ENCODE measurements at regions not wholly inside any gene's neighbourhood (a gene's known extent, or its start where the extent isn't known, plus 50 kb on each side); places are given as distances from the start of the nearest gene placed in this dataset.

DNA sequence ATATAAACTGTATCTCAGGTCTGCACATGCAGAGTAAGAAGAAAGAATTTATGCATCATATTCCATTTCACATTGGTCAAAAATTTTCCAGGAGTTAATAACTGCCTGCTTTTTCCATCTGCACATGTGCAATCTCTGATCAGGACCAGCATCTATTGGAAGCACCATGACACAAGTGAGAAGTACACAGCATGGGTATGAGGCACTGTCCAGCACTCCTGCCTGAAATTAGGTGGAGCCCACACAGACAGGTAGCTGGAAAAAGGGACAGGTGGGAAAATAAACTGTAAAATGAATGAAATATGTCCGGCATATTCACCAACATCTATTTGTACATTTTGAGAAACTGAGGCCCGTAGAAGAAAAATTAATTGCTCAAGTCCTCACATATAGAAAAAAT lies 609.2 kb upstream of the NXPH2 start:
- DNase-seq: no peak

- no peak for DNase-seq
Measured at GRCh38 chr2:139386401-139386800, 606.2 kb upstream of the NXPH2 start.

DNA sequence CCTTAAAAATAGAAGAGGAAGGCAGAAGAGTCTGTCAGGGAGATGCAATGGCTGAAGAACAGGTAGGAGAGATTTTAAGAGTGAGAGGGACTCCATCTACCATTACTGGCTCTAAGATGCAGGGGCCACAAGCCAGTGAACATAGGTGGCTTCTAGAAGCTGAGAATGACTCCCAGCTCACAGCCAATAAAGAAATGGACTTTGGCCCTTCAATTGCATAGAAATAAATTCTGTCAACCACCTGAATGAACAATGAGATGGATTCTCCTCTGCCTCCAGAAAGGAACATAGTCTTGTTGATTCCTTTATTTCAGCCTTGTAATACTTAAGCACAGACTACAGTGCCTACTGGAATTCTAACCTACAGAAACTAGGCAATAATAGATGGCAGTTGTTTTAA lies 603.3 kb upstream of the NXPH2 start:
- DNase-seq: no peak

- no peak for DNase-seq
Measured at GRCh38 chr2:139380051-139380450, 599.9 kb upstream of the NXPH2 start.

- no peak for DNase-seq
Measured at GRCh38 chr2:139378373-139378772, 598.2 kb upstream of the NXPH2 start.

- DNase-seq: no peak
Measured at GRCh38 chr2:139374296-139374850, 594.2 kb upstream of the NXPH2 start.

DNA sequence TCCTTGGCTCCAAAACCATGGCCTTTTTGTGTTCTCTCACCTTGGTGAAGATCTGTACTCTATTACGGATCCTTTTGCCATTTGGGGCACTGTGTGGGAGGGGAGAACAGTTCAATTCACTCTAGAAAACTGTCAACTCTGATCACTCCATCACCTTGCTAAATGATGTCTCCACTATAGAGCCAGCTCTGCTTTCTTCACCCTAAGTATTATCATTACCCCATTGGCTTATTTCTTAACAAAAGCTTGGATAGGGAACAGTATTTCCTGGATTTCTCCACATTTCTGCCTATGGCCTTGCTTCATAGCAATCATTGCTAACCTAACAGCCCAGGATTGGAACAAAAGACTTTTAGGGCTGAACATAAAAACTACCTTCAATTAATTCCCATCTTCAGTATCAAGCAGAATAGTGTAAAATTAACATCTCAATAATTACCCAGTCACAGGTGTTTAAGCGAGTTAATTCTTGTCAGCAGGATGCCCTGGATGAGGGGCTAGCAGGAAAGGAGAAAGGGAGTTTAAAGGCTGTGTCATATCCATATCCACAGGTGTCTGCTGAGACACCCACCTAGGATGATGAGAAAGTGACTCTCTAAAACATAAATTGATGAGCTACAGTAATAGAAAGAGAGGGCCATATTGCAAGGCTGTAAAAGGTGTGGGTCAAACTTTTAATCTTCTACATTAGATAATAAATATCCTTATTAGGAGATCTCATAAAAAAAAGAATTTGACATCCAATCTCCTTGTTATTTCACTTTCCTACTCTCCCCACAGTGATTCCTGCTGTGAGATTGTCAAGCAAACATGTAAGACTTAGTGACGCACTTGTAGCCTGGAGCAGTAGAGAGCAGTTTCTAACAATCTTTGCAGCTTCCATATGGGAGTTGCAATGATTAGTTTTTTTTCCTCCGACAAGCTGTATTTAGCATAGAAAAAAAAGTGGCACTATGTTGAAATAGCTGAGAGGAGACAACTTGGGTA lies 589.5 kb upstream of the NXPH2 start:
- no peak for DNase-seq

DNA sequence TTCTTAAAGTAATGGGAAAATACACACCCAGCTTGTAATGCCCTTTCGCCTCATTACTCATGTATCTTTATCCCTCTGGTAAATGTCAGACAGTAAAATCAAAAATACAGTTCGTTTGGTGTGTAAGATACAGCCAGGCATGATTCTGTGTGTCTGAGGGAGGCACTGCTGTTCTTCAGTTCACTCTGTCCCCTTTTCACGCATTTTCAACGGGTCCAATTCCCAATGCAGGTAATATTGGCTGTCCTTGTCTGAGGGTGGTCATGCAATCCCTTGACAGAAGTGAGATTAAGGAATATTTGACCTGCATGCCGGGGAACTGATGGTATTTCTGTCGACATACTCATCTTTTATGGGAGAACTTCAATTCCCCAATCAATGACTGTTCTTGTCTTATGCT lies 587.2 kb upstream of the NXPH2 start:
- DNase-seq: no peak

DNA sequence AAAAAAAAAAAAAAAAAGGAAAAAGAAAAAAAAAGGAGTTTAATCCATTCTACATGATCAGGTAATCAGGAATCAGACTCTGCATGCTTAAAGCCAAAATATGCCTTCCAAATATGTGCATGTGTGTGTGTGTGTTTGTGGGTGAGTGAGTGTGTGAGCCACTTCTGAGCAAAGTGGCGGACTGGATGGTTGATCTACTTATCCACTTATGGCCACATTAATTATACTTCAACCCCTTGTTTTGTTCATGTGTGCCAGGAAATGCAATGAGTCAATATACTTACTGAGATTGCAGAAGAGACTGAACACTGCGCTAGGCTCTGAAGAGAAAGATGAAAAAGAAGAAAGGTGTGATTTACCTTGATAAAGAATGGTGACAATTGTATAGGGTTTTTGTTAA lies 586.5 kb upstream of the NXPH2 start:
- DNase-seq: no peak

DNA sequence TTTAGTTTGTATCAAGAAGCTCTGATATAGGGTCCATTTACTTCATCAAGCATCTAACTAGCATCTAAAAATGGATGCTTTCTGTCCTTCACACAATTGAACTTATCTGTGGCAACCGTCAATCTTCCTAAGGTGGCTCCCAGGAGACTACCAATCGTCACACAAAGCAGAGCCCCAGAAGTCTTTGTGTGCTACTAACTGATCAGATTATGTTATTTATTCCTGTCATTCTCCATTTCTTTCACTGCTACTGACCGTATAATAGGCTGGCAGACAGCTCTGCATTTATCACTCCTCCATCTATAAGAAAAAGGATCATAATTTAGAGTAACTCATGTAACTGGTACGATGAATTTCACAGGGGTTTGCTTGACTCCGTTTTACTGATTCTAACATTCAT lies 585.0 kb upstream of the NXPH2 start:
- DNase-seq: no peak

GRCh38 chr2:139360654-139361053 lies 580.5 kb upstream of the NXPH2 start:
- DNase-seq: no peak

- DNase-seq: no peak
Measured at GRCh38 chr2:139359818-139360217, 579.6 kb upstream of the NXPH2 start.

- DNase-seq: no peak
Measured at GRCh38 chr2:139357972-139358371, 577.8 kb upstream of the NXPH2 start.

- DNase-seq: no peak
Measured at GRCh38 chr2:139354518-139354917, 574.3 kb upstream of the NXPH2 start.

GRCh38 chr2:139353874-139354273 lies 573.7 kb upstream of the NXPH2 start:
- no peak for DNase-seq

DNA sequence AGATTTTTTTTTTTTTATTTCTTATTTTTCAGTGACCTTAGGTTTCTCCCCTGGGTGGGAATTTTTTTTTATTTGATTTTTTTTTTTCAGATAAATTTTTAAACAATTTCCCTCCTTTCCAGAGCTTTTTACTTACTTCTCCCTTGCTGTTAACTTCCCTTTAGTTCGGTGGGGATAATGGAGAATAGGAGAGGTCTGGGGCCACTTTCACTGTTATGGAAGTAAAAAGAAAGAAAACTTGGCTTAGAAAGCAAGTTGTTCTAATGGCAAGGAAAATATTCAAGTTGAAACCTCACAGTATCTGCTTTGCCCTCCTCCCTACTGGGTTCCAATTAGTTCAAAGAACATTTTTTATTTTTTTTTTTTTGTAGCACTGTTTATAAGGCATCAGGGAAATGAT lies 537.1 kb upstream of the NXPH2 start:
- DNase-seq: no peak

GRCh38 chr2:139314059-139314458 lies 533.9 kb upstream of the NXPH2 start:
- DNase-seq: no peak

DNA sequence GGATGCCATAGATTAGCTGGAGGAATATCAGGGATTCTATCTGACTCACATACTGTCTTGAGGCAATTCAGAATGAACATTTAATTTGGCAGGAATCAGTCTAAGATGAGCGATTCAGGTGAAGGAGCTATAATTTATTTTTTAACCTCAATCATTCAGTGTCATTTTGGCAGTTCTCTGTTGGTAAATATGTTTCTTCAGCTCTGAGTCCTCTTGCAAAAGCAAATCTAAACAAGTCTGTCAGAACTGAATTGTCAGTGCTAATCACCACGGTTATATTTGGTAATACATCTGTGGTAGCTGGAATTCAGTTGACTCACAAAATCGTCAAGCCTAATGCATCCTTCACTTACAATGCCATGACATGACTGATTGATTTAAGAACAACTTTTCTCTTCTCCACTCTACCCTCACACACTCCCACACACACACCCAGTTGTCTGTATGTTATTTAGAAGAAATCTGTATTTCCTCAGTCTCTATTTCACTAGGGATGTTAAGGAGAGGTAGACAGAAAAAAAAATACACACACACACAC lies 516.6 kb upstream of the NXPH2 start:
- DNase-seq: no peak

- no peak for DNase-seq
Measured at GRCh38 chr2:139293992-139294548, 513.9 kb upstream of the NXPH2 start.

DNA sequence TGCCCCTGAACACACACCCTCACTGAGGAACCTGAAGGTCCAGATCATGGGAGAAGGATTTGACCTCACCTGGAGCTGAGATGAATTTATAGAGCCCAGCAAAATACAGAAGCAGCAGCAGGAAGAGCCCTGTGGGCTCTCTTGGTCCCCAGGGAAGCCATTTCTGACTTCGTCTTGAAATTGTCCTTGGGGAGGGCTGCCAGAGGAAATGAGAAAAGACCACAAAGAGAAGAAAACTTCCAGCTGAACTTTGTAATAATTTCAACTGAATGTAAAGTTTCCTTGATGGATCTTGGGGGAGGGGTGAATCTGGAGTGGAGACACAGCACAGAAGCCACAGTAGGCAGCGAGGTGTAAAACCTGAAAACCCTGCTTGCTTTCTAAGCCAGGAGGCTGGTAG lies 500.9 kb upstream of the NXPH2 start:
- DNase-seq: no peak

DNA sequence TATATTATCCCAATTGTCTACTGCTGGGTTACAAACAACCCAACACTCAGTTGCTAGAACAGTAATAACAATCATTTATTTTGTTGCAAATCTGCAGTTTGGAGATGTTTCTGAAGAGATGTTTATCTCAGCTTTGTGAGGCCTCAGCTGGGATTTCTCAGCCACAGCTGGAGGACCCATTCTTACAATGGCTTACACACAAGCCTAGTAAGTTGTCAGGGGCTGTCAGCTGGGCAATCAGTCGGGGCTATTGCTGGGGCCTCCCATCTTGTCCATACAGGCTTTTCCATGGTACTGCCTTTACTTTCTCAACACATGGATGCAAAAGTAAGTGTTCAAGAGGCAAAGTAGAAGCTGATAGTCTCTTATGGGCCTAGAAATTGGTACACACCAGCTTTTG lies 491.7 kb upstream of the NXPH2 start:
- DNase-seq: no peak

DNA sequence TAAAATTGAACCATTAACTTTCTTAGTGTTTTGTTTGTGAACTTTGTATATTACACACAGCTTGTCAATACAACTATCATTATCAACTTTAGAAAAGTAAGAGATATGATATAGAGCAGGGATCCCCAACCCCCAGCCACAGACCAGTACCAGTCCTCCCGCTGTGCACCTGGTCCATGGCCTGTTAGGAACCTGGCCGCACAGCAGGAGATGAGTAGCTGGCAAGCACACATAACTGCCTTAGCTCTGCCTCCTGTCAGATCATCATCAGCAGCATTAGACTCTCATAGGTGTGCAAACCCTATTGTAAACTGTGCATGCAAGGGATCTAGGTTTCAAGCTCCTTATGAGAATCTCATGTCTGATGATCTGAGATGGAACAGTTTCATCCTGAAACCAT lies 491.0 kb upstream of the NXPH2 start:
- DNase-seq: no peak

DNA sequence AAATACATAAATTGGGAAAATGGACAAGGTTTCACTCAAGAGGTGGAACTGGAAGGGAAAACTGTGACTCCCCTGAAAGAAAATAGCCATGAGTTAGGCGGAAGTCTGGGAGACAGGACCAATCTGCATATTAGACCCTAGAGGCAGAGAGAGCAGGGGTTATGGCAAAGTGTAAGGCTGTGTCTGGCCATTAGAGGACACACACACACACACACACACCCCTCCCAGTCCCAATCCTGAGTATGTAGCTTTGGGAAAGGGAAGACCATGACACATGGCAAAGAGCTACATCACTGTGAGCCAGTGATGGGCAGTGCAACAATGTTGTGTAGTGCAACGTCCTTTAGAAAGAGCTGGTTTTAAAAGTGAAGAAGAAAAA lies 479.9 kb upstream of the NXPH2 start:
- DNase-seq: no peak

DNA sequence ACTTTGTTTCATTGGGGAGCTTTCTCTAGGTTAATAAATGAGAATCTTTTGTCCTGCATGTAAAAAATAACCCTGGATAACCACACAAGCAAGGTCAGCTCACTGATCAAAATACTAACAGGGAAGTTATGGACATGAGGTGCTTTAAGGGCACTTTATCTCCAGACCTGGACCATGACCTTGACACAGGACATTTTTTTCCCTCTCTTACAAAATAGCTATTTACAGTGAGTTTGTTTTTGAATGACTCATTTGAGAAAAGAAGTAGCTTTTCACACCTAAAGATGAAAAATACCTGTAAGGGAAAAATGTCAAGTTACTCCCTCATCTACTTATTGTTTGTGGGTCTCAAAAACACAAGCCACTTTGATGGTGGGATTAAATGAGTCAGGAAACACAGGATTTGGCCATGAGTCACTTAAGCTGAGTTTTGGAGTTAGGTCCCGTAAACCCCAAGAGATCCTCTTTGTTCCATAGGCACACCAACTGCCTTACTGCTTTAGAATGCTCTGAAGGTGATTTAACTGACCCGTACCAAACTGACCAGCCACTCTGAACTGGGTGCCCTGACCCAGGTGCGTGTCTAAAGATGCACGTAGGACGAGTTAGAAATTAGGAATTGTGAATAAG lies 479.3 kb upstream of the NXPH2 start:
- no peak for DNase-seq
